ENCODE measurements at regions not wholly inside any gene's neighbourhood (a gene's known extent, or its start where the extent isn't known, plus 50 kb on each side); places are given as distances from the start of the nearest gene placed in this dataset.

- DNase-seq: no peak
These were observed 657.3 kb downstream of the VGLL3 start for GRCh38 chr3:86333636-86334035.

GRCh38 chr3:86303935-86304334 lies 687.0 kb downstream of the VGLL3 start:
- DNase-seq: no peak

- DNase-seq: no peak
These were observed 708.7 kb downstream of the VGLL3 start for GRCh38 chr3:86282106-86282787.

- no peak for DNase-seq
These were observed 721.4 kb downstream of the VGLL3 start for GRCh38 chr3:86269364-86270155.

GRCh38 chr3:86257955-86258641 lies 732.9 kb downstream of the VGLL3 start:
- DNase-seq: no peak

- DNase-seq: no peak
These were observed 736.5 kb downstream of the VGLL3 start for GRCh38 chr3:86254480-86254879.

- no peak for DNase-seq
These were observed 739.2 kb downstream of the VGLL3 start for GRCh38 chr3:86251781-86252180.

- no peak for DNase-seq
These were observed 741.1 kb downstream of the VGLL3 start for GRCh38 chr3:86249833-86250232.

- no peak for DNase-seq
These were observed 745.6 kb downstream of the VGLL3 start for GRCh38 chr3:86245360-86245759.

- DNase-seq: no peak
These were observed 746.0 kb downstream of the VGLL3 start for GRCh38 chr3:86244905-86245304.

GRCh38 chr3:86239946-86240345 lies 751.0 kb downstream of the VGLL3 start:
- DNase-seq: no peak

- DNase-seq: no peak
These were observed 756.3 kb downstream of the VGLL3 start for GRCh38 chr3:86234506-86235254.

- no peak for DNase-seq
These were observed 760.2 kb downstream of the VGLL3 start for GRCh38 chr3:86230762-86231161.

- DNase-seq: no peak
These were observed 761.2 kb downstream of the VGLL3 start for GRCh38 chr3:86229775-86230094.

- DNase-seq: no peak
These were observed 761.7 kb downstream of the VGLL3 start for GRCh38 chr3:86229086-86229774.

- DNase-seq: no peak
These were observed 762.8 kb downstream of the VGLL3 start for GRCh38 chr3:86228101-86228500.

GRCh38 chr3:86225461-86225860 lies 765.5 kb downstream of the VGLL3 start:
- no peak for DNase-seq

GRCh38 chr3:86221601-86222000 lies 769.3 kb downstream of the VGLL3 start:
- DNase-seq: no peak

- peak in 3 of 51 donors; percentile 1 to 56 (median 14) for DNase-seq
These were observed 782.2 kb downstream of the VGLL3 start for GRCh38 chr3:86208772-86209171.

- DNase-seq: no peak
These were observed 808.3 kb downstream of the VGLL3 start for GRCh38 chr3:86182606-86183005.

GRCh38 chr3:86180696-86181095 lies 810.3 kb downstream of the VGLL3 start:
- peak in 1 of 51 donors; percentile 5 for DNase-seq

Data from hypothalamus (tissue), 51 donors.